ENCODE measurements at regions not wholly inside any gene's neighbourhood (a gene's known extent, or its start where the extent isn't known, plus 50 kb on each side); places are given as distances from the start of the nearest gene placed in this dataset.

DNA sequence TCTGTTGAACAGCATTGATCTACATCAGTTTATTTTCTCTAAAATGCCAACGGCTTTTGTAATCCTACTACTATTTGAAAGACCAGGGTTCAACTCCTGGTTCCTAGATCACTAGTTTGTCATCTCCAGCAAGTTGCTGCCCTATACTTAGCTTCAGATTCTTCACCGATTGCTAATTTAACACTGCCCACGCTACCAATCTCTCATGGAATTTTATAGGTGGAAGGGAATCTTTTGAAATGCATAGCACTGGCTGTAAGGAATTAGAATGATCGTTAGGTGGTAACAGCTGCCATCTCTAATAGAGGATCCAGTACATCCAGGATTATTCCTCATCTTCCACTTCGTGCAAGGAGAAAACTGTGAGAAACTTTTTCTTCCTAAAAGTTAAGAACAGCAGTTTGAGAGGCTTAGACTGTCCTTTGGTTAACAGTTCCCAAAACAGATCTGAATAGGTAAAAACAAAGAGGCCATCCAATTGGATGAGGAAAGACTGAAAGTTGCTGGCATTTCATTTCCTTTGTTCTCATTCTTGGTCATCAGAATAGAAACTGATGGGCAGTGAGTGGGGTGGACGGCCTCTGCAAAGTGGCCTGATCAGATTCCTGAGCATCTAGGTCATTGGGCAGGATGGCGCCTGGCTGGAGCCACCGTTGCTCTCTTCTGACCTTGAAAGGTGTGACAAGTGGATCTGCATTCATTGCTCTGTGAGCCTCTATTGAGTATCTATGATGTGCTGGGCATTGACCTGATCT, 236.3 kb upstream of the SORL1-AS1 start:
- peak; percentile 66 for DNase-seq (ENCODE audit: low spot score)

DNA sequence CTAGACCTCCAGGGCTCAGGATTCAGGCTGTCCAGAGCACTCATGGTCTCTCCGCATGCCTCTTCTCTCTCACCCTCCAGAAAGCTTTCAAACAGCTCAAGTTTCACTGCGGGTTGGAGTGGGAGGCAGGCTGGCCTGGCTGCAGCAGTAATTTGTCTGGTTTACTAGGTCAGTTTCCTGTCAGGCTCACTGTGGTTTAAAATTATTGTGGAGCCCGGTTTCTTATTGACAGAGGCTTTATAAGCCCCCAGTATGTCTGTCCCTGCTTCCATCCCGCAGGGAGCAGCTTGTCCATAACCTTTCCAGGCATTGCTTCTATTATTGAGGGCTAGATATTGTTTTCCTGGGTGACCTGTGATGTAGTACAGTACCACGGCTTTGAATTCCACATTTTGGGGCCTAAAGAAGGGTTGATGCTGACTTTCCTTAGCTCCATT, 235.3 kb upstream of the SORL1-AS1 start:
- peak; percentile 27 for DNase-seq (ENCODE audit: low spot score)

DNA sequence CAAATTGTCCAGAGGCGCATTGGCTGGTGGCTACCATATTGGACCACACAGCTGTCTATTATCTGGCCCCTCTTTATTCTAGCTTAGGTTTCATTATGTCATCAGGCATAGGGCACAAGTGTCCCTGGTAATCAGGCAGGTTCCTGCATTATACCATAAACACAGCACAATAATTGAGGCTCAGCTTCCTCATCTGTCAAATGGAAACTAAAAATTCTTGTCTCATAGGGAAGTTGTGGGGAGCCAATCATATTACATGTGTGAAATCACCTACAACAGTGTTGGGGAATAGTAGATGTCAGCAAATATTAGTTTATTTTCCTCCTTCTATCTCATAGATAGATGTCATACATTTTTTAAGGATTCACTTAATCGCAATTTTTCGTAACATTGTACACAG, 231.0 kb upstream of the SORL1-AS1 start:
- DNase-seq (ENCODE audit: low spot score): no peak
